RWPE2 (cell line): ENCODE measurements at regions not wholly inside any gene's neighbourhood (a gene's known extent, or its start where the extent isn't known, plus 50 kb on each side); places are given as distances from the start of the nearest gene placed in this dataset.

ENCODE experiments used
- ATAC-seq: fragments of 200-7000 bp; cut with Tn5 transposase; 3 replicates; pipeline ENCODE4 v1.9.1; 2021; ENCODE audit warnings: low read depth
- DNase-seq: peaks from one replicate; pipeline ENCODE4 v3.0.0-alpha.2; 2020; ENCODE audit warnings: low spot score
- H3K27ac ChIP-seq: fragments of 450-650 bp; 2 replicates; pipeline ENCODE4 v1.5.1; 2017; ENCODE audit warnings: mild to moderate bottlenecking; ENCODE audit not compliant: poor library complexity, severe bottlenecking
- H3K27me3 ChIP-seq: fragments of 250-450 bp; sonication (Bioruptor Pico); 2 replicates; pipeline ENCODE4 v1.5.1; 2021; ENCODE audit warnings: mild to moderate bottlenecking, moderate library complexity; ENCODE audit not compliant: insufficient read depth, poor library complexity, severe bottlenecking
- H3K36me3 ChIP-seq: fragments of 250-450 bp; sonication (Bioruptor Pico); 2 replicates; pipeline ENCODE4 v1.5.1; 2020; ENCODE audit warnings: low read depth, mild to moderate bottlenecking, moderate library complexity
- H3K4me1 ChIP-seq: fragments of 250-450 bp; sonication (Bioruptor Pico); 2 replicates; pipeline ENCODE4 v1.5.1; 2021; ENCODE audit warnings: mild to moderate bottlenecking, moderate library complexity; ENCODE audit not compliant: insufficient read depth, poor library complexity, severe bottlenecking
- H3K4me3 ChIP-seq: fragments of 250-450 bp; sonication (Bioruptor Pico); 2 replicates; pipeline ENCODE4 v1.5.1; 2021; ENCODE audit warnings: mild to moderate bottlenecking, moderate library complexity; ENCODE audit not compliant: severe bottlenecking
- H3K9me3 ChIP-seq: fragments of 250-450 bp; sonication (Bioruptor Pico); 2 replicates; pipeline ENCODE4 v1.5.1; 2021; ENCODE audit warnings: mild to moderate bottlenecking, moderate library complexity; ENCODE audit not compliant: severe bottlenecking
- TF ChIP-seq, protein P1 (sequence below): fragments of 450-650 bp; IDR thresholded peaks from one replicate; pipeline ENCODE4 v1.5.1; 2017; ENCODE audit warnings: mild to moderate bottlenecking, moderate library complexity; ENCODE audit not compliant: poor library complexity, severe bottlenecking

DNA sequence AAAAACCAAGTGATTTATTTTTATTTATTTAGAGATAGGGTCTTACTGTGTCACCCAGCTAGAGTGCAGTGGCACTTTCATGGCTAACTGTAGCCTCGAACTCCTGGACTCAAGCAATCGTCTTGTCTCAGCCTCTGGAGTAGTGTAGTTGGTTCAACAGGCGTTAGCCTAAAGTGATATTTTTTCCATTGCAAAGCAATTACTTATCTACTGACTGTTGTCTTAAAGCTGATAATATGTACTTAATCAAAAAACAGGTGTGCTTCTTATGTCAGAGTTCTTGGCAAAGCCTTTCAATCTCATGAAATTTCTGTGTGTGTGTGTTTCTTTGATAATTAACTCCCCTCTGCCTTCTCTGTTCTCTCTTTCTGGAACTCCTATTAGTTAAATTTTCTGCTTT is 62.4 kb upstream of the DUSP10 start:
- DNase-seq (no peak), ATAC-seq (no peak)
- no peaks in the 10 kb centered on the region for H3K36me3 ChIP-seq
- no peaks in the 10 kb centered on the region for H3K27me3 ChIP-seq
- no peak overlapping the region for H3K4me3 ChIP-seq
- H3K9me3 ChIP-seq: no peaks in the 10 kb centered on the region
- H3K4me1 ChIP-seq: peaks cover 4% of the 10 kb centered on the region
- TF ChIP-seq, protein P1, sequence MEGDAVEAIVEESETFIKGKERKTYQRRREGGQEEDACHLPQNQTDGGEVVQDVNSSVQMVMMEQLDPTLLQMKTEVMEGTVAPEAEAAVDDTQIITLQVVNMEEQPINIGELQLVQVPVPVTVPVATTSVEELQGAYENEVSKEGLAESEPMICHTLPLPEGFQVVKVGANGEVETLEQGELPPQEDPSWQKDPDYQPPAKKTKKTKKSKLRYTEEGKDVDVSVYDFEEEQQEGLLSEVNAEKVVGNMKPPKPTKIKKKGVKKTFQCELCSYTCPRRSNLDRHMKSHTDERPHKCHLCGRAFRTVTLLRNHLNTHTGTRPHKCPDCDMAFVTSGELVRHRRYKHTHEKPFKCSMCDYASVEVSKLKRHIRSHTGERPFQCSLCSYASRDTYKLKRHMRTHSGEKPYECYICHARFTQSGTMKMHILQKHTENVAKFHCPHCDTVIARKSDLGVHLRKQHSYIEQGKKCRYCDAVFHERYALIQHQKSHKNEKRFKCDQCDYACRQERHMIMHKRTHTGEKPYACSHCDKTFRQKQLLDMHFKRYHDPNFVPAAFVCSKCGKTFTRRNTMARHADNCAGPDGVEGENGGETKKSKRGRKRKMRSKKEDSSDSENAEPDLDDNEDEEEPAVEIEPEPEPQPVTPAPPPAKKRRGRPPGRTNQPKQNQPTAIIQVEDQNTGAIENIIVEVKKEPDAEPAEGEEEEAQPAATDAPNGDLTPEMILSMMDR: no peak
- H3K27ac ChIP-seq: no peak overlapping the region

DNA sequence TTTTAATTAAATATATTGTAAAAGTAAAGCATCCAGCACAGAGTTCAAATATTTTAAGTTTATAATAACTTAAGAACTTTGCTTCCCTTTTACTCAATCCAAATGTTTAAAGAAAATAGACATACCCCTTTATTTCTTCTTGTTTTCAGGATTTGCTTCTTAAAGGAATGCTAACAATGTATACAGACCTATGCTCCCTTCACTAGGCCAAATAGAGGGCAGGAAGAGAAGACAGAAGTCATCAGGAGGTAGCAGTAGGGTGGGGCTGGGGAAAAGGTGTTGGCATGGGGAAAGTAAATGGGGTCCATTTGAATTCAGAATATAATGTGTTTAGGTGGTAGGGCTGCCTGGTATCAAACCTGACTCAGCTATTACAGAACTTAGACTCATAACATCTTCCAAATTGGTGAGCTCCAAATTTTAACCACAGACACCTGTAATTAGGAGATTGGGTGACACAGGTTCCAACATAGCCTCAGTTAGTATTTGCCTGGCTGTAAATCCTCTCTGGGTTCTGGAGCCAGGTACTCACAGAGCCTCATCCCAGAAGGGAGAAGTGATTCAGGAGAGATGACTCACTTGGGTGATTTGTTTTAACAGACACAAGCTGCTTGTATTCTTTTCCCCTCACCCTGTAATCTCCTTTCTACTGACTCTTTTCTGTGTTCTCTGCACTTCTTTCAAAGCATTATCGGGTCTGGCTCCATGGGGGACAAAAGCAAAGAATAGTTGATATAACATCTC is 60.1 kb upstream of the DUSP10 start:
- ATAC-seq: peak; percentile 85
- no peak overlapping the region for H3K4me3 ChIP-seq
- H3K36me3 ChIP-seq: no peaks in the 10 kb centered on the region
- no peak for DNase-seq
- no peaks in the 10 kb centered on the region for H3K27me3 ChIP-seq
- peaks cover 4% of the 10 kb centered on the region for H3K4me1 ChIP-seq
- H3K27ac ChIP-seq: peak overlapping the region; percentile 6
- H3K9me3 ChIP-seq: no peaks in the 10 kb centered on the region
- TF ChIP-seq, protein P1: no peak

DNA sequence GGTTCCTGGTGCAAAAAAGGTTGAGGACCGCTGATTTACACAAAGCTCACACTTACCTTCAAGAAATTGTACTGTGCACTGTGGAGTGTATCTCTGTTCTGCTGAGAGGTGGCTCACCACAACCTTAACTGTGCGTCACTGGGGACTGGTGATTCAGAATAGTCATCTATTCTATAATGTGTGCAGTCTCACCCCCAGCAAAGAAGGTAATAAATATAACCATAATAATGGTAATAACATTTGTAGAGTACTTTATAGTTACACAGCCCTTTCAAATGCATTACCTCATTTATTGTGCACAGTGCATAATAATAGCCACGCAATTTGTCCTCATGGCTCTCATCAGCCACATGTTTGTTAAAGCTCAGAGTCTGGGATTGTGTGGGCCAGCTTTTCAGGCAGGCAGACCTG is 59.4 kb upstream of the DUSP10 start:
- DNase-seq: no peak
- Histone ChIP-seq H3K27ac (no peak overlapping the region), H3K36me3 (no peaks in the 10 kb centered on the region), H3K4me1 (peaks cover 4% of the 10 kb centered on the region), H3K27me3 (no peaks in the 10 kb centered on the region), H3K9me3 (no peaks in the 10 kb centered on the region), H3K4me3 (no peak overlapping the region)
- no peak for ATAC-seq
- TF ChIP-seq, protein P1: no peak

DNA sequence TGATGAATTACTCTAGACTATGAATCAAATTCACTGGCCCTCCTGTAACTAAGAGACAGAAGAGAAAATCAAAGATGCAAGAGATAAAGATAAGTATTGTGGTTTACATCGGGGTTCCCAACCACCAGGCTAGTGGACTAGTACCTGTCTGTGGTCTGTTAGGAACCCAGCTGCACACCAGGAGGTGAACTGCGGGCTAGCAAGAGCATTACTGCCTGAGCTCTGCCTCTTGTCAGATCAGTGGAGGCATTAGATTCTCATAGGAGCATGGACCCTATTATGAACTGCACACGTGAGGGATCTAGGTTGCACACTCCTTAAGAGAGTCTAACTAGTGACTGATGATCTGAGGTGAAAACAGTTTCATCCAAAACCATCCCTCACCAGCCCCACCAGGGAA is 58.9 kb upstream of the DUSP10 start:
- no peak for DNase-seq
- peaks cover 4% of the 10 kb centered on the region for H3K4me1 ChIP-seq
- H3K4me3 ChIP-seq: no peak overlapping the region
- H3K27me3 ChIP-seq: no peaks in the 10 kb centered on the region
- no peak for ATAC-seq
- TF ChIP-seq, protein P1: no peak
- no peaks in the 10 kb centered on the region for H3K36me3 ChIP-seq
- no peaks in the 10 kb centered on the region for H3K9me3 ChIP-seq
- no peak overlapping the region for H3K27ac ChIP-seq

DNA sequence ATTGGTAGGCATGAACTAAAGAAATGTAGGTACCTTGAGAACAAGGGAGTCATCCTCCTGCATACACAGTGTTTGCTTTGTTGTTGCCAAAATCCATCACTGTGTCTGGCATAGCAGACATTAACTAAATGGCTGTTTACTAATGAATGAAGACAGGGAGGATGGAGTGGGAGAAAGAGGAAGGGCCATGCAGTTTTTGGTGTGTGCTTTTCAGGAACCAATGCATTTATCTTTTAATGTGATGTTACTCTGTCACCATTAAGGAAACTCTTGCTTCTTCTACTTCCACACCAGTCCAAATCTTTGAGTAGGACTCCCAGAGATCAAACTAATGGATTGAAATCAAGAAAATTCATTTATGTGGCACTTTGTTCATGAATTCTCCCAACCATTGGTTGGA is 55.6 kb upstream of the DUSP10 start:
- Histone ChIP-seq H3K9me3 (no peaks in the 10 kb centered on the region), H3K27me3 (no peaks in the 10 kb centered on the region), H3K4me1 (peaks cover 3% of the 10 kb centered on the region), H3K27ac (no peak overlapping the region), H3K4me3 (no peak overlapping the region), H3K36me3 (no peaks in the 10 kb centered on the region)
- no peak for ATAC-seq
- no peak for DNase-seq
- TF ChIP-seq, protein P1: no peak
